GM13976 (cell line): ENCODE measurements at regions not wholly inside any gene's neighbourhood (a gene's known extent, or its start where the extent isn't known, plus 50 kb on each side); places are given as distances from the start of the nearest gene placed in this dataset.
"Not testable (repeated sequence)": the region's sequence is repeated elsewhere in the genome, so short reads cannot be mapped to it uniquely, and the experiment has no call there.

Experiments used
- DNase-seq: peaks from one replicate; pipeline ENCODE4 v3.0.0; 2012; ENCODE audit warnings: low spot score
- in situ Hi-C: fragments of 300-500 bp; cut with MboI; formaldehyde crosslinking; loops from one replicate; pipeline ENCODE4 v1.12.0; 2022; ENCODE audit warnings: low sequenced_read_pairs, mixed read lengths, inconsistent platforms; ENCODE audit not compliant: unreplicated experiment
- TF ChIP-seq, protein P1 (sequence below): IDR thresholded peaks from 2 replicates; pipeline ENCODE4 v1.5.1; 2012; ENCODE audit warnings: borderline replicate concordance, mild to moderate bottlenecking; ENCODE audit not compliant: insufficient read depth; ENCODE audit errors: extremely low read depth, missing control alignments, control extremely low read depth

DNA sequence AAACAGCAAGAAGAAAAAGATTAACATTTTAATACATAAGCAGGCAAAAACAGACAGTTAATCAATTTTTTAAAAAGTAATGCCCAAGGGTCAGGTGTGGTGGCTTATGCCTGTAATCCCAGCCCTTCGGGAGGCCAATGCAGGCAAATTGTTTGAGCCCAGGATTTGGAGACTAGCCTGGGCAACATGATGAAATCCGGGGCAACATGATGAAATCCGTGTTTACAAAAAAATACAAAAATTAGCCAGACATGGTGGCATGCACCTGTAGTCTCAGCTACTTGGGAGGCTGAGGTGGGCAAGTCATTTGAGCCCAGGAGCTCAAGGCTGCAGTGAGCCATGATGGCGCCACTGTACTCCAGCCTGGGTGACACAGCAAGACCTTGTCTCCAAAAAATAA lies 94.1 kb upstream of the DST start:
- in situ Hi-C loops: no loop called here
- DNase-seq: no peak
- TF ChIP-seq, protein P1, sequence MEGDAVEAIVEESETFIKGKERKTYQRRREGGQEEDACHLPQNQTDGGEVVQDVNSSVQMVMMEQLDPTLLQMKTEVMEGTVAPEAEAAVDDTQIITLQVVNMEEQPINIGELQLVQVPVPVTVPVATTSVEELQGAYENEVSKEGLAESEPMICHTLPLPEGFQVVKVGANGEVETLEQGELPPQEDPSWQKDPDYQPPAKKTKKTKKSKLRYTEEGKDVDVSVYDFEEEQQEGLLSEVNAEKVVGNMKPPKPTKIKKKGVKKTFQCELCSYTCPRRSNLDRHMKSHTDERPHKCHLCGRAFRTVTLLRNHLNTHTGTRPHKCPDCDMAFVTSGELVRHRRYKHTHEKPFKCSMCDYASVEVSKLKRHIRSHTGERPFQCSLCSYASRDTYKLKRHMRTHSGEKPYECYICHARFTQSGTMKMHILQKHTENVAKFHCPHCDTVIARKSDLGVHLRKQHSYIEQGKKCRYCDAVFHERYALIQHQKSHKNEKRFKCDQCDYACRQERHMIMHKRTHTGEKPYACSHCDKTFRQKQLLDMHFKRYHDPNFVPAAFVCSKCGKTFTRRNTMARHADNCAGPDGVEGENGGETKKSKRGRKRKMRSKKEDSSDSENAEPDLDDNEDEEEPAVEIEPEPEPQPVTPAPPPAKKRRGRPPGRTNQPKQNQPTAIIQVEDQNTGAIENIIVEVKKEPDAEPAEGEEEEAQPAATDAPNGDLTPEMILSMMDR: no peak

DNA sequence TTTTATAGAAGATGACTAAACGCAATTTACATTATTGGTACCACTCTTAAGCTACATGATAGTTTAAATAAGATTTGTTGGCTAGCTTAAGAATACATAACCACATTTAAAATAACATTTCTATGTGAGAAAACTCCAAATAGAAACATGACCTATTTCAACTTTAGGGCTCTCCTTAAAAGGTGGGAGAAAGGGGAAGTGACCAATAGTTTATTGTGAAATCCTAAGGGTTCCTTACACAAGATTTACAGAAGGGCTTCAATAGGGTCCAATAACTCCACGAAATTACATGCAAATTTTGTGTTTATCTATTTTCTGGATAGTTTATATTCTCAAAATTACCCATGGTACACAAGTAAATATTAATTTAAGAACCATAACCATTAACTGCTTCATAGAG lies 91.6 kb upstream of the DST start:
- in situ Hi-C loops: no loop called here
- DNase-seq: no peak
- TF ChIP-seq, protein P1: no peak

DNA sequence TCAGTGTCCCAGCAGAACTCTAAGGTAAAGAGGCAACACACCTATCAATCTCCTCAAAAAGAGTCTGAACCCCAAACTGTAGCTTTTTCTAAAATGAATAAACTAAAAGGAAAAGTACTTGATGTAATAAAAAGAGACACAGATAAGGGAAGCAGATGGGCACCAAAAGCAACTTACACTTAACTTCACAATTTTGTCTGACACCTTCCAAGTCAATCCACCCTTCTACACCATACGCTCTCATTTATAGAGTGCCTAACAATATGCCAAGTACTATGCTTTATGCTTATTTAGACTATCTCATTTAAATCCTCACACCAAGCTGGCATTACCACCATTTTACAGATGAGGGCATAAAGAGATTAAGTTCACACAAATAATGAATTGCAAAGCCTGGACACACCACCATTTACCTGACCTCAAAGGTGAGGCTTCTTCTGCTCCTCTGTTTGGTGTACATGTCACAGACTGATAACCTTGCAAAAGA lies 90.6 kb upstream of the DST start:
- in situ Hi-C loops: no loop called here
- TF ChIP-seq, protein P1: no peak
- no peak for DNase-seq

DNA sequence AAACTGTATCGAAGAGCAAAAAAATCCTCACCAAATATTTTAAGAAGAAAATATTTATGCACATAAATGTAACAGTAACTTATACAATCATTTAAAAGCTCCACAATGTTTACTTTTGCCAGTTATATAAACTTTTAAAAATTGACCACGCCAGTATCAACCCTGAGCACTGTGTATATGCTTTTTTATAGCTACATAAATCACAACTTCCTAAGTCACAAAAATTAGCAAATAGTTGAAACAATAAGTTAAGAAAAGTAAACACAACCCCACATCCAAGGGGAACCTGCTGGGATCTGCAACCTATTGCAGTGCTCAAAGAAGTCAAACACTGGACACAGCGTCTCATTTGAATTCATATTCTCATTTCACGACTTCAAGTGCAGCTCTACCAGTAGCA lies 89.8 kb upstream of the DST start:
- TF ChIP-seq, protein P1: no peak
- in situ Hi-C loops: no loop called here
- DNase-seq: no peak

DNA sequence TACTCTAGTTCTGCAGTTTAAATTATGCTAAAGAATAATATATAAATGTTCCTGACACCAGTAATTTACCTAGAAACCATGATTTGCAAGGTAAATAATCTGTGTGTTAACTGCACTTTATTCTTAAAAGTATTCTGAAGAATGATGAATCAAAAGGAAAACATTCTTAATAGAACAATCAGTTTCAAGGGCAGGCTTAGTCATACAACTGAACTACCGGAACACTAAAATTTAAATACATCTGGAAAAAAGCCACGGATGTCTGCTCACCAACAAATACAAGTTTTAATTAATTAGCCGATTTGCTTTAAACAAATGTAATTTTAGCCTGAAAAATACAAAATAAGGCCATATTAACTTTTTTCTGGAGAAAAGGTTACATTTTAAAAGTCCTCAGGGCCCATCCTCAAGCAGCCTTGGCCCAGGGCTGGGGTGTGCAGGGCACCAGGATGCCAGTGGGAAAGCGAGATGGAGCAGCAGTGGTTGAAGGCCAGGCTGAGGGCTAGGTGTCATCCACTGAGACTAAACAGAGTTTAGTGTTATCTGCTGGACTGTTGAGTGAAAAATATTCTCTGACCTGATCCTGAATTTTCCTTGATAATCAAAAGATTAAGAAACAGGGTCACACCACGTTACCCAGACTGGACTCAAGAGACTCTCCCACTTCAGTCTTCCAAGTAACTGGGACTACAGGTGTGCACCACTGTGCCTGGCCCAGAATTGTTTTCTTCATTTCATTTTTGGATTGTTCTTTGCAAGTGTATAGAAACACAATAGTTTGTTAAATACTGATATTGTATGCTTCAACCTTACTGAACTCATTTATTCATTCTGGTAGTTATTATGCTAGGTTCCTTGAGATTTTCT lies 88.2 kb upstream of the DST start:
- TF ChIP-seq, protein P1: no peak
- DNase-seq: no peak
- in situ Hi-C loops: no loop called here

DNA sequence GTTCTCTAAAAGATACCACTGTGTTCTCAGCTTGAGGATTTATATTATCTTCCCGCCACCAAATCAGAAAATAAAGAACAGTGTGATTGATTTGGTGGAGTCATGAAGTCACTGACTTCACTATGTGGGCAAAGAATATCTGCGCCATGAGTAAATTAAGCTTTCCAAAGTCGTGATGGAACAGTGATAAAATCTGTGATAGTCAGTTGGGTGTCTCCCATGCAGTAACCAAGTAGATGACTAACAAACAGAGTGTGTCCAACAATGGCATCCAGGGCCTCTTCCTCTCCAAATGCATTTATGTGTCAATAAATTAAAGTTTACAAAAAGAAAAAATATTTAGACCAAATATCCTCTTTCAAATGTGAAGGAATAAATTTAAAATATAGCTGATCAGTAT lies 87.0 kb upstream of the DST start:
- no peak for DNase-seq
- TF ChIP-seq, protein P1: no peak
- in situ Hi-C loops: no loop called here

DNA sequence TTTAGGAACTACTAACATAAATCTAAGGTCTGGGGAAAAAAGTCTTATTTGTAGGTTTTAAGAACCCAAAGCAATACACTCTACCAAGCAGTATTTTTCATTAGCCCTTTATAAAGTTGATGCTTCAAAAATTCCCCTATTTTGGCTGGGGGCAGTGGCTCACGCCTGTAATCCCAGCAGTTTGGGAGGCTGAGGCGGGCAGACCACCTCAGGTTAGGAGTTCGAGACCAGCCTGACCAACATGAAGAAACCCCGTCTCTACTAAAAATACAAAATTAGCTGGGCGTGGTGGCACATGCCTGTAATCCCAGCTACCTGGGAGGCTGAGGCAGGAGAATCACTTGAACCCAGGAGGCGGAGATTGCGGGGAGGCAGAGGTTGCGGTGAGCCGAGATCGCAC lies 86.5 kb upstream of the DST start:
- in situ Hi-C loops, DNase-seq: not testable (repeated sequence)
